ENCODE measurements at regions not wholly inside any gene's neighbourhood (a gene's known extent, or its start where the extent isn't known, plus 50 kb on each side); places are given as distances from the start of the nearest gene placed in this dataset.
A peak's percentile ranks its signal among the peaks of the same experiment; 100 is the strongest.
"Not testable (repeated sequence)": the region's sequence is repeated elsewhere in the genome, so short reads cannot be mapped to it uniquely, and the experiment has no call there.

GRCh38 chr12:31162896-31163560, 89.4 kb downstream of the DDX11 start:
- DNase-seq, result not testable (repeated sequence)

GRCh38 chr12:31174293-31174692, 100.6 kb downstream of the DDX11 start:
- DNase-seq, result not testable (repeated sequence)

- DNase-seq, result not testable (repeated sequence)
Observed at GRCh38 chr12:31177514-31177913, 103.9 kb downstream of the DDX11 start.

- not testable (repeated sequence) for DNase-seq
Observed at GRCh38 chr12:31178875-31179274, 105.2 kb downstream of the DDX11 start.

- not testable (repeated sequence) for DNase-seq
Observed at GRCh38 chr12:31179627-31180237, 106.1 kb downstream of the DDX11 start.

GRCh38 chr12:31182571-31182970, 108.9 kb downstream of the DDX11 start:
- not testable (repeated sequence) for DNase-seq

GRCh38 chr12:31183107-31183506, 109.4 kb downstream of the DDX11 start:
- DNase-seq, result not testable (repeated sequence)

- DNase-seq, result not testable (repeated sequence)
Observed at GRCh38 chr12:31183899-31184298, 110.2 kb downstream of the DDX11 start.

GRCh38 chr12:31184667-31185066, 111.0 kb downstream of the DDX11 start:
- not testable (repeated sequence) for DNase-seq

- not testable (repeated sequence) for DNase-seq
Observed at GRCh38 chr12:31192689-31193088, 119.0 kb downstream of the DDX11 start.

GRCh38 chr12:31195620-31196019, 122.0 kb downstream of the DDX11 start:
- not testable (repeated sequence) for DNase-seq

- not testable (repeated sequence) for DNase-seq
Observed at GRCh38 chr12:31199476-31199875, 125.8 kb downstream of the DDX11 start.

GRCh38 chr12:31201382-31201781, 124.6 kb downstream of the SINHCAF start:
- DNase-seq, result no peak

GRCh38 chr12:31203261-31203660, 122.7 kb downstream of the SINHCAF start:
- DNase-seq, result no peak

- peak; percentile 66 for DNase-seq
Observed at GRCh38 chr12:31205054-31205453, 120.9 kb downstream of the SINHCAF start.

- DNase-seq, result peak; percentile 81
Observed at GRCh38 chr12:31206038-31206670, 119.8 kb downstream of the SINHCAF start.

GRCh38 chr12:31207799-31208465, 118.0 kb downstream of the SINHCAF start:
- DNase-seq, result peak; percentile 11

- DNase-seq, result no peak
Observed at GRCh38 chr12:31210104-31210503, 115.8 kb downstream of the SINHCAF start.

- no peak for DNase-seq
Observed at GRCh38 chr12:31210541-31210940, 115.4 kb downstream of the SINHCAF start.

GRCh38 chr12:31214626-31215517, 111.1 kb downstream of the SINHCAF start:
- DNase-seq, result no peak

GRCh38 chr12:31215518-31216232, 110.3 kb downstream of the SINHCAF start:
- DNase-seq, result no peak

- DNase-seq, result no peak
Observed at GRCh38 chr12:31216479-31216878, 109.5 kb downstream of the SINHCAF start.

Measured in fibroblast of skin of right biceps (primary cell).